GM21528 (cell line): ENCODE measurements at regions not wholly inside any gene's neighbourhood (a gene's known extent, or its start where the extent isn't known, plus 50 kb on each side); places are given as distances from the start of the nearest gene placed in this dataset.

Experiments used
- ATAC-seq: cut with Tn5 transposase; IDR thresholded peaks from one replicate; pipeline ENCODE4 v1.9.1; 2021; ENCODE audit warnings: mild to moderate bottlenecking, moderate library complexity; ENCODE audit not compliant: unreplicated experiment, low FRiP score

DNA sequence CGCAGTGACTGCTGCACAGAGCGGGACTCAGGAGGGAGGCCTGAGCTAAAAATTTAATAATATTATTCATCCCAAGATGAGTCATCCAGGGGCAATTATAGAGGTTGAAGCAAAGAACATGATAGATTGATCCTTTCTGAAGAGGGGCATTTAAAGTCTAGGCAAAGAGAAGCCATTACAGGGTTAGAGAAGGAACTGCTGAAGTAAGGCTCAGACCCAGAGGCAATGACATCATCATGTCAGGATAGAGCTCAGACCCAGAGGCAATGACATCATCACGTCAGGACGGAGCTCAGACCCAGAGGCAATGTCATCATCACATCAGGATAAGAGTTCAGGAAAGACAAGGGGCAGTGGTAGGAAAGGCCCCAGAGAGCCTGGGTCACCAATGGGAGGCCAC lies 184.0 kb downstream of the TMEM18 start:
- ATAC-seq = no peak

DNA sequence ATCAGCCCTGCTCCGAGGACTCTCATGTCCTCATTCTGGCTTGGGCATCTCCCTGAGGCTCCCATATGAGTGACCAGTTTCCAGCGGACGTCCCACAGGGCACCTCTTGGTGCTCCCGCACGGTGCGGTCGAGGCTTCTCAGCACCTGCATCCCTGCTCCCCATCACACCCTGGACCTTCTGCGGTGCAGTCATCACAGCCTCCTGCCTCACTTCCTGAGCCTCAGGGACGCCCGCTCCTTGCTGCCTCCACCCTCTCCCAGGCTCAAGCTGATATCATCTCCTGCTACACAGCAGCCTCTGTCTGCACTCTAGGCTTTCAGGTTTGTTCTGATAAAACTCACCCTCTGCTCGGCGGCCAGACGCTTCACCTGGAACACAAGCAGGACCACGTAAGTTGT lies 185.0 kb downstream of the TMEM18 start:
- no peak for ATAC-seq

DNA sequence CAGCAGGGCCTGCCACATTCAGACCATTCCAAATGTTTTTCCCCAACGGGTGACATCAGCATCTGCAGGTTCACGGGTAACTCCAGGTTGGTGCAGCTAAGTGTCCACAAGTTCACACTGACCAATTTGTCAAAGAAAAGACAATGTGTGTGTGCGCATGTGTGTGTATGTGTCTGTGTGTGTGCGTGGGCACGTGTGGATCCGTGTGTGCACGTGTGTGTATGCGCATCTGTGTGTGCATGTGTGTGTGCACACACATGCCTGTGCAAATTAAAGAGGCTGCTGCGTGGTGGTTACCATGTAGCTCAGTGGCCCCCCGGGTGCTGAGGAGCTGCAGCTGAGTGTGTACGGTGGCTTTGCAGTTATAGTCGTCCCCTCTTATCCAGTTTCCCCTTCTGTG lies 187.4 kb downstream of the TMEM18 start:
- no peak for ATAC-seq

DNA sequence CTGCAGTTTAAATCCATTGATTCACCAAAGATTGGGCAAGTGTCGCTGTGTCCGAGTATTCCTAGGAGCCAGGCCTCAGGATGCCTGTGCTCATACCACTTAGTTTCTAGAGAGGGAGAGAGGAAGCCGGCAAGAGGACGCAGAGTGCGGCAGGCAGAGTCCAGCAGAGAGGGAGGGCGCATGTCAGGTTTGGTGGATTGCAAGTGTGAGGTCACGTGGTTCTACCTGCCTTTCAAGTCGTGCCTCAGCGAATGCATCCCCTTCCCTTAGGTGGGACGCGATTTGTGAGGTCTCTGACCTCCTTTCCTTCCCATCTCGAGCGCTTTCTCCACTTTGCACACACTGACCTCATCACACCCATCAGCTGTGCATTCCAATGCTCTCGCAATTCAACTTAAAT lies 188.1 kb downstream of the TMEM18 start:
- ATAC-seq = no peak

DNA sequence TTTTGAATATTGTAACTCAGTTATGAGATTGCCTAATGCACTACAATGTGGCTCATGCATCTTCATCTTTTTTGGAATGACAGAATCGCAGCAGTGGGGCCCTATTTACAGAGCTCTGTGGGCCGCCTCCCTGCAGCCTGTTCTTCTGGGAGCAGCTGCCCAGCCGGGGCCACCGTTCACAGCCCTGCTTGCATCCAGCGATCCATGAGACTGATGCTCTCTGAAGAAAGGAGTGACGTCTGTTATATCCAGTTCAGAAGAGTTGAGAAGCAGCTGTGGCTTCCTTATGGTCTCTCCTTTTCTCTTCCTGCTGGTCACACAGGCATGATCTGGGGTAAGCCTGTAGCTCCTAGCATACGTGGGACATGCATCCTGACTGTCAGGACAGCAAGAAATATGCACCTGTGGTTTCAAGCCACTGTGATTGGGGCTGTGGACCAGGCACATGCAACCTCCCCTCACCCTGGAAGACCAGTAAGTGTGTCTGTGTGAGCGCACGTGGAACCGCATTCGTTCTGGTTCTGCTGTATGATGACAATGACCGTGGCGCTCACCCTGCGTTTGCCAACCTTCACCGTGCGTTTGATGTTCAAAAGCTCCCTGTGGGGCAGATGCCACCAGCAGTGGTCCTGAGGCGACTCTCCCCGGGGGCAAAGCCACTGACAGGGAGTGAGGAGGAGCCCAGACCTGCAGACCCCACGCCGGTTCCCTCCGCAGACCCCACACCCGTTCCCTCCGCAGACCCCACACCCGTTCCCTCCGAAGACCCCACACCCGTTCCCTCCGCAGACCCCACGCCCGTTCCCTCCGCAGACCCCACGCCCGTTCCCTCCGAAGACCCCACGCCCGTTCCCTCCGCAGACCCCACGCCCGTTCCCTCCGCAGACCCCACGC lies 189.8 kb downstream of the TMEM18 start:
- ATAC-seq = no peak

DNA sequence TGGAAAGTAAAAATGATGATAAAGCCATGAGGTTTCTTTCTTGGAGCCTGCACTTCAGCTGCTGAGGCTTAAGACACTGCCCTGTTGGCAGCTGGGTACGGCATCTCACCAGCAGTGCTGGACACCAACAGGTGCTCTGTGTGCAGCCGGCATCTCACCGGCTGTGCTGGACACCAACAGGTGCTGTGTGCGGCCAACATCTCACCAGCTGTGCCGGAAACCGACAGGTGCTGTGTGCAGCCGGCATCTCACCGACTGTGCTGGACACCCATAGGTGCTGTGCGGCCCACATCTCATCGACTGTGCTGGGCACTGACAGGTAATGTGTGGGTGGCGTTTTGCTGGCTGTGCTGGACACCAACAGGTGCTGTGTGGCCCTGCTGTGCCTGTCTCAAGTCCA lies 190.8 kb downstream of the TMEM18 start:
- no peak for ATAC-seq

DNA sequence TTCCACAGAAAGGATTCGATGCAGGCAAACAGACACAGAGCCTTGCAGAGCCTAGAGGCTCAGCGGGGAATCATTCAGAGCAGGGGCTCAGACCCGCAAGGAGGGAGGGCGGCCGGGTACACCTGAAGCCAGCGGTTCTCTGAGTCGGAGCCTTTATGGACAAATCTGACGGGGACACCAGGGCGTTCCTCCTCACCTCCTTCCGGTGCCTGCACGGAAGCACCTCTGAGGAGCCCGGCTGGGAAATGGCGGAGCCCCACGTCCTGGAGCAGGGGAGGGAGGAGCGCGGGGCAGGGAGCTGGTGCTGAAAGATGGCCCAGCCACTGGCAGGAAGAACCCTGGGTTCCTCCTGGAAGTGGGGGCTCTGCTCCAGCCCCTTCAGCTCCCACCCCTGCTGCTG lies 193.5 kb upstream of the ALKAL2 start:
- no peak for ATAC-seq

DNA sequence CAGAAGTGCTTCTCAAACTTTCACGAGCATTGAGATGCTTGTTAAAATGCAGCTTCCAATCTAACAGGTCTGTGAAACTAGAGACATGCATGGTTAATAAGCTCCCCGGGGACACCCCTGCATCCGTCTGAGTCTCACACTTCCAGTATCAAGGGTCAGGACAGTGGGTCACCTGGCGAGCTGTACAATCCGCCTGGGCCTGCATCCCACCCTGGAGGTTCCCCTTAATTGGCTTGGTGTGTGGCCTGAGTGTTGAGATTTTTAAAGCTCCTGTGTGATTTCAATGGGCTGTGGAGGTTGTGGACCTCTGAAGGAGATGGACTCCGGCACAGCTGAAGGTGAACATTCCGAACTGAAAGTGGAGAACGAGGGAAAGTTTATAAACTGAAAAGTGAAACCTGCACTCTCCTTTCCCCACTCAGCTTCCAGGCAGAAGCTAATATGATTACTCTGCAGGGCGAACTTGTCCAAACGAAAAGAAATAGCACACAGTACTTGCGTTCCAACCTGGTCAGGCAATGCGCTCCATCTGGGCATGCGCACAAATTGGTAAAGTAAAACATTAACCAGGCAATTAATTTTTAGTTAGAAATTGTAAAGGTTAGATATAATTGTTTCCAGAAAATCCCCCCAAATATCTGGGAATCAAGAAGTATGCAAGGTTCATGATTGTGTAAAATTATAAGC lies 191.7 kb upstream of the ALKAL2 start:
- ATAC-seq = no peak

DNA sequence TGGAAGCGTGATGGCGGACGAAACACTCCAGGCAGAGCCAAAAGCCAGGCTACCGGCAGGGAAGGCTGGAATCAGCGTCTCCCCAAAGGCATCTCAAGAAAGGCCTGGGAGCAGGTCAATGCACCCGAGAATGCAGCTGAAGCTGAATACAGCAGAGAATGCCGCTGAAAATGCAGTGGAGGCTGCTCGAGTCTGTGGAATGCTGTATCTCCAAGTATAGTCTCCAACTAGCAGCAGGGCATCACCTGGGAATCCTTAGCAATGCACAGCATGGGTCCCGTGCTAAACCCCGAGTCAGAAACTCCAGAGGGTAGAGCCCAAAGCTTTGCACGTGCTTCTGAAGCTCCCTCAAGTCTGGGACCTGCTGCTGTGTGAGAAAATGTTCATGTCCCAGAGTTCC lies 191.1 kb upstream of the ALKAL2 start:
- no peak for ATAC-seq

DNA sequence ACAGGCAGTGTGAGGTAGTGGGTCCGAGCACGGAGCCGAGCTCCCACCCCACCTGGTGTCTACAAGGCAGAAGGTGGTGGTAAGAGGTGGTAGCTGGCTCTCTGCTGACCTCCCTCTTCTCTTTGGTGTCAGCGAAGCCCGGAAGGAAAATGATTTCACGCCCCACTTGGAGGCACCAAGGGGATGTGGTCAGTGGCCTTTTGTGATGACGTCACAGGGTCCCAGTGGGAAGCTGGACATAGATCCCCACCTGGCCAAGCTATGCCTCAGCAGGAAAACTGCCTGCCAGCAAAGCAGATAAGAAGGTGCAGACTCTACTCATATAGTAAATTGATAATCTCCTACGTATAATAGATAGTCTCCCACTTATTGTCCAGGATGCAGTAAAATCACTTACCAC lies 183.7 kb upstream of the ALKAL2 start:
- no peak for ATAC-seq

DNA sequence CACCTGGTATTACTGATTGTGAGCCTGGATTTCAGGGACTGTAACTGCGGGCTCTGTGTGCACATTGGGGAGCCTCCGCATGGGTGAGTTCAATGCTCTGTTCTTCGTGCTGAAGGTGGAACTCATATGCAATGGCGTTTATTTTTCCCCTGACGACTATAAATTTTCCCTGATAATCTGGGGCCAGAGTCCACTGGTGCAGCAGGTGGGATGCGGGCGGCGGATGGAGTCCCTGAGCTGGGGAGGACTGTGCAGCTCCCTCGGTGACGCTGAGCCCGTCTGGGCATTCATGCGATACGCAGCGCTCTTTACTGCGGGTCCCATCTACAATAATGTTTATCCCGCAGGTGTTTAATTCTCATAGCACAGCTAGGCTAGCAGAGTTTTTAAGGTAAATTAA lies 181.6 kb upstream of the ALKAL2 start:
- no peak for ATAC-seq

DNA sequence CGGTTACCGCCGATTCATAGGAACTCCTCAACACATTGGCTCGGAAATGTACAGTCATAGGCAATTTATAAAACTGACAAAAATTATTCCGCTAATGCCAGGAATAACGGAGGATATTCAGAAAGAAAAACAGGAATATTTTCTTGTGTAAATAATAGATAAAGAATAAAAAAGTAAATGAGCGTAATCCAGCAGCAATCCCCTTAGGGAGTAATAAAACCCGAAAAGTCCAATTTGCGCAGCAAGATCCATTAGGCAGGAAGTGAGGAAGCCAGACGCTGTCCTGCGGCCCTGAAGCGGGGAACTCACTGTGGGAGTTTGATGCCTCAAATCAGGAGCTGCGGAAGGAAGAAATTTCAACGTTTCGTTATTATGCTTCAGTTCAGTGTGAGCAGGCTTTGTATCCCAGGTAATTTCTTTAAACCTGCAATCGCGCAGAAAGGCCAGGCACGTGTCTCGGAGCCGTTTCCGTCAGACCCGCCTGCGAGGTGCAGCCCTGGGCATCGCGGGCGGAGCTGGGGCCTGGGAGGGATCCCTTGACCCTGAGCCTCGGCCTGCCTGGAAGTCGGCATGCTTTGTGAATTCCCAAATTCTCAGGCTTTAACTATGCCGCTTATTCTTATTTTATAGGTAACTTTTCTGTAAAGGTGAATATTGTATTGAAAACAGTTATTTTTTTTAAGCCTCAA lies 180.9 kb upstream of the ALKAL2 start:
- no peak for ATAC-seq

DNA sequence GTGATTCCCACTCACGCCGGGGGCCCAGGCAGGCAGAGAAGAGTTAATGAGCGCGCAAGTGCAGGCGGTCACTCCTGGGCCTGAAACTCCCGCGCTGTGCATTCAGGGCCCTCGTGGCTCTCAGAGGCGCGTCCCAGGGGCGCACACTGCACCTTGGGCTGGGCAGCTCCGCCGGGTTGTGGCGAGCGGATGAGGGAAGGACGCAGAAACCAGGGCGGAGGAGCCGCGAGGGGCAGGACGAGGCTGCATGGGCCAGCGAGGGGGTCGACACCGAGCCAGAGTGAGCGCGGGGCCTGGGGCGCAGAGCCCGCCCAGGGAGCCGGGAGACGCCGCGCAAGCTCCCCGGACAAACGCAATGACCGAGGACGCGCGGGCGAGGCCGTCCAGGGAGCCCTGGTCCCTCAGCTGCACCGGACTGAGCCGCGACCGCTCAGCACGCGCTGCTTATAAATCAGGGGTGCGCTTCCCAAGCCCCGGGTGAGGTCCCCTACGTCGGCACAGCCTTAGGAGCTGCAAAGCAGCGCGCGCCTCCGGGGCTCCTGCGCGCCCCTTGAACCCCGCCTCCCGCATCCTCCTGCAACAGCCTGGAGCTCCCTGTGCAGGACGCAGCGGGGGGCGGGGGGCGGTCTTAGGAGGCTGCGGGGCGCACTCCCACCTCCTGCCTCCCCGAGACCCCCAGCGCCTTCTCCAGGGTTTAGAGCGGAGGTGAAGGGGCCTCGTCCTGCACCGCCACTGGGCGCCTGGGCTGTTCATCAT lies 180.2 kb upstream of the ALKAL2 start:
- no peak for ATAC-seq

DNA sequence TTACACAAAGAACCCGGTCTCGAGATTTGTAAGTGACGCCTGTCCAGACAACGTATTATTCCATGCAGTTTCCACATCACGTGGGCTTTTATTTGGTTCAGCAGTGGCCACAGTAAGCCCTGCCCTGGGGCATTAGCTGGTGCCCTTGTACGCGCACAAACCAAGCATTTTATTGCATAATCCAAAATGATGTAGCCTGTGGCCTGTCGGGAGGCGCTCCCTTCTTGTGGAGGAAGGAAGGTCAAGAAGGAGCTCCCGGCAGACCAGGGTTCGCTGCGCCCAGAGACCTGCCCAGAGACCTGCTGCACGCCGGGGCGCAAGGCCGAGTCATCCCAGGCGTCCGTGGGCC lies 179.6 kb upstream of the ALKAL2 start:
- ATAC-seq = no peak

DNA sequence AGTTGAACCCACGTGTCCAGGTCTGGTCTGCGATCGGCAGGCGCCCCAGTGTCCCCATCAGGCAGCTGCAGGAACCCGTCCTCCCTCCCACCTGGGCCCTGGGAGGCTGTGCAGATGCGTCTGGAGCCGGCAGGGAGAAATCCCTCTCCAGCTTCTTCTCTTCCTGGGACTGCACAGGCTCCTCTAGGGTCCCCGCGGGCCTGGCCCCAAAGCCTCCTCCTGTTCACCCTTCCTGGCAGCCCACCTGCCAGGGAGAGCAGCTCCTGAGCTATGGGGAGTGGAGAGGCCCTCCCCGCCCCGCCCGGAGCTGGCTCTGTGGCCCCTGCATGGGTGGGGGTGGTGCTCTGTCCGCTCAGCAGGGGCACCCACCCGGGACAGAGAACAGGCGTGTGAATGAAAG lies 179.2 kb upstream of the ALKAL2 start:
- no peak for ATAC-seq

DNA sequence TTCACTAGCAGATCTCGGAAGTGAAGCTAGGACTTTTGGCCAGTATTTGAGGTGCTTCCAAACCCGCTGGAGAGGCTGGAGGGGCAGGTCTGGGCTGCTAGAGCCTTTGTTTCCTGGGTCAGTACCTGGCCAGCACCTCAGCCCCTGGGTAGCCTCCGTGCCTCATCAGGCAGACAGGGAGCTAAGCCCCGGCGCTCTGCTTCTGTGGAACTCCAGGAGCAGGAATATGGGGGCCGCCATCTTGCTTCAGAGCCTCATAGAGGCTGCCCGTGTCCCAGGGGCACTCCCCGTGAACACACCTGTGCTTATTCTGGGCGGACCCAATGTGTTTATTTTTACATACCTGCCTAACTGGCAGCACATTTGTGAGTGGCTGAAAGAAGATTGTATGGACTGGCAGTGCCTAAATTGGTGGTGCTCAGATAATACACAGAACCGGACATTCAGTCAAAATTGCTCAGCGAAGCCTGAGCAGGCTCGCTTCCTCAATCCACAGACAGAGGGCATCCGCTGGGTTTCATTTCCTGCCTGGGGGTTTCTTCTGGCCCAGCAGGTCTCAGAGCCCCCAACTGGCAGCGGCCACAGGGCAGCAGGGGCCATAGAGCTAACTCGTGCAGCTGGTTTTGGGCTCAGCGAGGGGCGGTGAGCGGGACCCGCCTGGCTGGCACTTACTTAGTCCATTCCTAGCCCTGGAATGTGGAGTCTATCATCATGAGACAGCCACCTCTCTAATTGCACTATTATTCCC lies 176.8 kb upstream of the ALKAL2 start:
- ATAC-seq = no peak

DNA sequence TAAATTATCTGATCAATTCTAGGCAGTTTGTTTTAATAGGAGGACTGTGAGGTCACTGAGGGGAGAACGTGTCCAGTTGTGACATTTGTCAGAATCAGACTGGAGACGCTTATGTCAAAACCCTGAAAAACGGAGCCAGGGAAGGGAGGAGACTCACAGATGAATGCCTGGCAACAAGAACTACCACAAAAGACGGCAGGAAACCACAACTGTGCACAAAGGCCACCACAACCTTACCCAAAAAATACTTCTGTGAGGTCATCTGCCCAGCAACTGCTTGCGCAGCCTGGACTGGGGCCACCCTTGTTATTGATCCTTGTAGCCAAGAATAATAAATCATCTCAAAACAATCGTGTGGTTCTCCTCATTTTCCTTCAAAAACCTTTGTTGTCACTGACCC lies 173.0 kb upstream of the ALKAL2 start:
- peak; percentile 85 for ATAC-seq

DNA sequence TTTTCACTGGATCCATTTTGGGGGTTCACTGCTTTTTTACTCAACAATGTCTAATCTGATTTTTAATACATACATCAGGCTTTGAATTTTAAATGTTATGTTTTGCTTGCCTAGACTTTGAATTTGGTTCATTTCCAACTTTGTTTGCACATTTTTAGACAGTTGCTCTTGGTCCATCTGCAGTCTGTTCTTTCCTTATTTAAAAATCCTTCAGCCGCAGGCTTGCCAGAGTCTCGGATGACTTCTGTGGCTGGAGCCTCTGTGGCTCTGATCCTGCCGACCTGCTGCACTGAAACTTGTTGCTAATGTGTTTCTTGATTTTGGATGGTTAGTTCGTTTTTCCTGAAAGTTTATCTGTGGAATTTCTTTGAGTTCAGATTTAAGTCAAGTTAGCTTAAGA lies 172.0 kb upstream of the ALKAL2 start:
- ATAC-seq = no peak

DNA sequence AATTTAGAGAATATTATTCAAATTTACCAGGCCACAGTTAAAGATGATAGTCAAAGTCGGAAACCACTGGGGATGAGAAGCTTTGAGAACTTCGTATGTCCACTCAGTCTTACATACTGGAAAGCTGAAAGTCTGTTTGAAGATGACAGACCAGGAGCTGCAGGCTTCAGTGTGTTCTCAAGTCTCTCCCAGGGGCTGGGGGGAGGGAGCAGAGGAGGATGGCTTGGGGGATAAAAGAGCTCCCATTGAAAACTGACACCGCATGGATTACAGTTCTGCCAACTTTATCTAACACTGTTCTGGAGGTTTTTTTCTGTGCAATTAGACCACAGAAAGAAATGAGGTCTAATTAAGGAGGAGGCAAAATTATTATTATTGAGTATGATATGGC lies 170.5 kb upstream of the ALKAL2 start:
- ATAC-seq = no peak

DNA sequence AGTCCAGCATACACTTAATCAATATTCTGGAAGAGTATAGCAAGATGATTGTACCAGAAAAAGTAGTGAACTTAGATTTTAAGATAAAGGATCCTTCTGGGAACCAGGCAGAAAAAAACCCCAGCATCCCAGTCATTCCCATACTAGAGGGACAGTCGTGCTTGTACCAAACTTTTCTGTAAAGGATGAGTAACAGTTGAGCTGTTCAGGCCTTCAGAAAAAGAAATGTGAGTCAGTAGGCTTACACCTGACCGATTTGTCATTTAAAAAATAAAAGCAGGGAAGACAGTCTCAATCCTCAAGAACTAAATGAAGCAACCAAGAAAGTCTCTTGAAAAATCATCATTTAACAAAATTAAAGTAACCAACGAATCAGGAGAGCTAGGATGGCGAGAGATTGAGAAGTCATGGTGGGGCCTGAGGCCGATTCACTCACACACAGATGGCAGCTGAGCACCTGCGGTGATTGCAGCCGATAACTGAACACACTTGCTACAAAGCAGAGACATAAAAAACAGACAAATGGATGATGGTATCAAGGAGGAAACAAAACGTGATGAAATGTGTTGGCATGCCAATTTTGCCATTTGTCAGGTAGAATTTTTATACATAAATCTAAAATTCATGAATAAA lies 170.0 kb upstream of the ALKAL2 start:
- no peak for ATAC-seq
